ENCODE measurements at regions not wholly inside any gene's neighbourhood (a gene's known extent, or its start where the extent isn't known, plus 50 kb on each side); places are given as distances from the start of the nearest gene placed in this dataset.

DNA sequence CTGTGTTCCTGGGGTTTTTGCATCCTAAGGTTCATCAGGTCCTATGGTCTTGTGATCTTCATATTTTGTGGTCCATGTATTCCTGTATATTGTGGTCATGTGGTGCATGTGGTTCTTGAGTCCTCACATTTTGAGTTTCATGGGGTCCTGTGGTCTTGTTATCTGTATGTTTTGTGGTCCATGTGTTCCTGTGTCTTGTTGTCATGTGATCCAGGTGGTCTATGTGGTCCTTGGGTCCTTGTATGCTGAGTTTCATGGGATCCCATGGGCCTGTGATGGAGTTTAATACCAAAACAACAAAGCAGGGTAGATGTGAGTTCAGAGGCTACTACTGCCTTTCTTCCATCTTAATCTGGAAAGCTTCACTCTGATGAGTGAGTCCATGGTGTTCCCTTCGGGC is 166.4 kb downstream of the TMEM18 start:
- DNase-seq (ENCODE audit: low read depth, low spot score) = no peak

DNA sequence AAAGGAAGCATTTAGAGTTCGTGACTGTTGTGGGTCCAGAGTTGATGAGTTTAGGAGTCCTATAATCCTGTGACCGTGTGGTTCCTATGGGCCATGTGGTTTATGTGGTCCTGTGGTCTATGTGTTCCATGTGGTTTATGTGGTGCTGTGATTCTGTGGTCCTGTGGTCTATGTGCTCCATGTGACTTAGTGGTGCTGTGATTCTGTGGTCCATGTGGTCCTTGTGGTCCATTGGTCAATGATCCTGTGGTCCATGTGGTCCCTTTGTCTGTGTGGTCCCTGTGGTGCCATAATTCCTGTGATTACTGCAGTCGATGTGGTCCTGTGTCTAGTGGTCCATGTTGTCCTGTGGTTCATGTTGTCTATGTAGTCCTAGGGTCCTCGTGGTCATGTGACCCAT is 167.3 kb downstream of the TMEM18 start:
- DNase-seq (ENCODE audit: low read depth, low spot score) = no peak

DNA sequence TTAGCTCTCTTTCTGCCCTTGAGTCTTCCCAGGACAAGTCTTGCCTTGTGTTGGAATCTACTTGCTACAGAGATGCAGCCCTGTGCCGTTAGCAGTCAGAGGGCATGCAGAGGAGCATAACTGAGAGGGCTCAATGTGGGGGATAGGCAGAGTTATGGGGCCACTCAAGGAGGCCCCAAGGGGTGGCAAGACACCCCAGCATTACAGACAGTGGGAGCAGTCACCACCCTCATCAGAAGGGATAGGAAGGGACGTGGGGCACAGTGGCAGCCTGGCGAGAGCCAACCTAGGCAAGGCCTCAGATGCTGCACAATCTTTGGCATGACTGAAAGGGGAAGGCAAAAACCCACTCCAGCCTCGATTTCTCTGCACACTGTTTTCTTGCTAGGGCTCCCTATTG is 169.1 kb downstream of the TMEM18 start:
- no peak for DNase-seq (ENCODE audit: low read depth, low spot score)

GRCh38 chr2:506866-507265 is 170.3 kb downstream of the TMEM18 start:
- no peak for DNase-seq (ENCODE audit: low read depth, low spot score)

DNA sequence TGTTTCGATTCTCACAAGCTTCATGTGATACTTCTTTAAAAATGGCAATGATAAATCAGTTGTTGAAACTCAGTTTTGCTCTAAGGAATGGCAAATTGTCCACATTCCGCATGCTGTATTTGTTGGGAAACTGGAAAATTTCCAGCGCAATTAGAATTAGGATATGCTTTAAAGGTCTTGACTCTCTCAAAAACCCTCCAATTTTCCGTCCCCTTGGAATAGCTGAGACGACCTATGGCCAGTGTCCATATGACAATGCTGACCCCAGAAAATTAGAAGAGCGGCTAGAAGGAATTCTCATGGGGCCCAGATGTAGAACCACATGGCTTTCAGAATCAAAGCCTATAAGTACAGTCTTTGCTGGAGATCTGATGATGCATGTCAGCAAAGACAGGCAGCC is 170.8 kb downstream of the TMEM18 start:
- no peak for DNase-seq (ENCODE audit: low read depth, low spot score)

DNA sequence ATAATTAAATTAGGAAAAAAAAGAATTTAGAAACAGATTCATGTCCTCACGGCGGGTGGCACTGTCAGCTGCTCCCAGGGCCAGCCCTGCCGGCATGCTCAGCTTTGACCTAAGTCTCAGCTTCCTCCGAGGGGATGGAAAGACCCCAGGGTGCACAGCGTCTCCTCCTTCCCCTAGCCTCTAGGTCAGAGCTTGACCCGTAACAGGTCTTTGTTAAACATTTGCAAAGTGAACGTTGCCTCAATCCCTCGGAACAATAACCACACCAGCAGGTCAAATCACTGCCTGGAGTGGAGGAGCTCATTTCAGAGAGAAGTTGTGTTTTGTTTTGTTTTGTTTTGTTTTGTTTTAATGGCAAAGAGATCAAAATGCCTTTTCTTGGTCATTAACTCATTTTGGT is 171.3 kb downstream of the TMEM18 start:
- no peak for DNase-seq (ENCODE audit: low read depth, low spot score)

- no peak for DNase-seq (ENCODE audit: low read depth, low spot score)
Observed at GRCh38 chr2:503288-503999, 173.8 kb downstream of the TMEM18 start.

- no peak for DNase-seq (ENCODE audit: low read depth, low spot score)
Observed at GRCh38 chr2:502831-503230, 174.4 kb downstream of the TMEM18 start.

- no peak for DNase-seq (ENCODE audit: low read depth, low spot score)
Observed at GRCh38 chr2:501667-502066, 175.5 kb downstream of the TMEM18 start.

DNA sequence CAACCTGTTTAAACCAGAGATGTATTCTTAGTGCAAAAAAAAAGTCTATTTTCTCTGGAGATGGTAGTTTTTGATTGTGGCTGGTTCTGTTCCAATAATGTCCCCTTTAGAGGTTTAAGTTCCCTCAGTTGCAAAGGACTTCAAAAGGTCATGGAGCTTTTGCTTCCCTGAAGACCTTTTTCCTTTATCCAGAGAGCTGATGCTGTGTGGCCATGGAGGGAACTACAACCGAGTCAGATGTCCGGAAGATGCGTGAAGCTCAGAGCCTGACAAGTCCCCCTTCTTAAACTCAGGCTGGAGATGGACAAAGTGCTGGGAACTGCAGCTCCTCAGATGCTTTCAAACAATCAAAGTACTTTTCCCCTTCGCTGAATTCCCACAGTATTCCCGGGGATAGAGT is 176.1 kb downstream of the TMEM18 start:
- DNase-seq (ENCODE audit: low read depth, low spot score) = no peak

DNA sequence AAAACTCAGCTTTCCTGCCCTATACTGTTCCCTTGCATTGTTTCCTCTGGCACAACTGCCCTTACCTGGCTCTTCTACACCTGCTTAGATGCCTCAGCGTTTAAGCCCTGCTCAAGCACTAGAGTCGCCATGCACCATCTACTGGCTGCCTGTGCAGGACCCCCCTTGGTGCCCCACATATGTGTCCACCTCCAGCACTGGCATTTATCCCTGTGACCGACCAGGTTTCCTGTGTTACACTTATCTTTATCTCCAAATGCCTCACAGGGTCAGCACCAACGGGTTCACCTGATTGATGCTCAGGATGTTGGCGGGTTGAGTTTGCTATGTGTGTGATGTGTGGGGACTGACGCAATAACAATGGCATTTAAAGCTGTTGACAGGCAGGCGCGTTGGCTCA is 177.5 kb downstream of the TMEM18 start:
- no peak for DNase-seq (ENCODE audit: low read depth, low spot score)

- no peak for DNase-seq (ENCODE audit: low read depth, low spot score)
Observed at GRCh38 chr2:498493-499178, 178.6 kb downstream of the TMEM18 start.

DNA sequence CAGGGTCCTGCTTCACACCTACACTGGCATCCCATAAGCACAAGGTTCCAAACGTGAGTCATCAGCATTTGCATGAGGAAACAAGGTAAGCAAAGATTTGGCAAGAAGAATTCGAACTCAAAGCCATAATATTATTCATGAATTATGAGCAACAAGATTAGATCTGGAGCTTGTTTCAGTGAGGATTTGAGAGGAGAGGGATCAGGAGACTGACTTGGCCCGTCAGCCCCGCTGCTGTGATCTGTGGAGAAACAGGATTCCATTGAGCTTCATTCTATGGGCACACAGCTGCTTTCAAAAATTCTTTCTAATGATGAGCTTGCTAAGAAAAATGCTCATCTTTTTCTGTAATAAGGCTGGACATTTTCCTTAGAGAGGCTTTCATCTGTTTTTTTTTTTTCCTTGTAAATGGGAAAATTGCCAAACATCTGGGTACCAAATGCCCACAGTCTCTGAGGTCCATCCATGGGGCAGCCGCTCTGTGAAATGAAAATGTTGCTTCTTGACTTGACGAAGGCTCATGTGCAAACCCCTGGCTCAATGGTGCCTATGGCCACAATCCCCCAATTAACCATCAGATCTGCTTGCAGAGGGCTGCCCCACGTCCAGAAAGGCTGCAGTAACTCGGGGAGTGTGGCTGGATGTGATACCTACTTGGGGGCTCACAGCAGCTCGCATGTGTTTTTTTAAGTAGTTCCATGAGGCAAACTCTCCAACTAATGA is 179.3 kb downstream of the TMEM18 start:
- no peak for DNase-seq (ENCODE audit: low read depth, low spot score)

GRCh38 chr2:496729-497128 is 180.5 kb downstream of the TMEM18 start:
- DNase-seq (ENCODE audit: low read depth, low spot score) = no peak

- no peak for DNase-seq (ENCODE audit: low read depth, low spot score)
Observed at GRCh38 chr2:495745-496275, 181.4 kb downstream of the TMEM18 start.

DNA sequence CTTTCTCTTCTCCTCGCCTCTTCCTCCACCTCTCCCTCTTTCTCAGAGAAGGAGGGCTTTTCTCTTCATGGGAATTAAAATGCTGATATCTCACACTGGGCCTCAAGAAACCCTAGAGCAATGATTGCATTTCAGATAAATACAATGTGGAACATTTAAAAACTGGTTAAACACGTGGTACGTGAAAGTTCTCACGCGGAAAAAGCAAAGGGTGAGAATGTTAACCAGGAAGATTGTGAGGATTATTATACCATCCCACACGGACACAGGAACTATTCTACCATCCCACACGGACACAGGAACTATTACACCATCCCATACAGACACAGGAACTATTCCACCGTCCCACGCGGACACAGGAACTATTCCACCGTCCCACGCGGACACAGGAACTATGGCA is 182.4 kb downstream of the TMEM18 start:
- no peak for DNase-seq (ENCODE audit: low read depth, low spot score)

DNA sequence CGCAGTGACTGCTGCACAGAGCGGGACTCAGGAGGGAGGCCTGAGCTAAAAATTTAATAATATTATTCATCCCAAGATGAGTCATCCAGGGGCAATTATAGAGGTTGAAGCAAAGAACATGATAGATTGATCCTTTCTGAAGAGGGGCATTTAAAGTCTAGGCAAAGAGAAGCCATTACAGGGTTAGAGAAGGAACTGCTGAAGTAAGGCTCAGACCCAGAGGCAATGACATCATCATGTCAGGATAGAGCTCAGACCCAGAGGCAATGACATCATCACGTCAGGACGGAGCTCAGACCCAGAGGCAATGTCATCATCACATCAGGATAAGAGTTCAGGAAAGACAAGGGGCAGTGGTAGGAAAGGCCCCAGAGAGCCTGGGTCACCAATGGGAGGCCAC is 184.0 kb downstream of the TMEM18 start:
- no peak for DNase-seq (ENCODE audit: low read depth, low spot score)

- DNase-seq (ENCODE audit: low read depth, low spot score) = no peak
Observed at GRCh38 chr2:492178-492577, 185.0 kb downstream of the TMEM18 start.

- no peak for DNase-seq (ENCODE audit: low read depth, low spot score)
Observed at GRCh38 chr2:489838-490237, 187.4 kb downstream of the TMEM18 start.

GRCh38 chr2:489084-489483 is 188.1 kb downstream of the TMEM18 start:
- no peak for DNase-seq (ENCODE audit: low read depth, low spot score)

GRCh38 chr2:487186-488079 is 189.8 kb downstream of the TMEM18 start:
- no peak for DNase-seq (ENCODE audit: low read depth, low spot score)

GRCh38 chr2:486371-486770 is 190.8 kb downstream of the TMEM18 start:
- DNase-seq (ENCODE audit: low read depth, low spot score) = no peak

Measured in activated CD4-positive, CD25-positive, alpha-beta regulatory T cell treated with anti-CD3 and anti-CD28 coated beads, Interleukin-2, amount 50 U/mL, for 16 hours (primary cell).